Fibroblast of skin of left biceps (primary cell): ENCODE measurements at regions not wholly inside any gene's neighbourhood (a gene's known extent, or its start where the extent isn't known, plus 50 kb on each side); places are given as distances from the start of the nearest gene placed in this dataset.
"Not testable (repeated sequence)": the region's sequence is repeated elsewhere in the genome, so short reads cannot be mapped to it uniquely, and the experiment has no call there.

Experiments
- DNase-seq, 2 experiments: peaks; one replicate each; pipeline ENCODE4 v3.0.0-alpha.2; 2013; ENCODE audit warnings: low read depth in 2 of 2

GRCh38 chr7:84738583-84739150, 448.2 kb downstream of the SEMA3D start:
- no peak for DNase-seq

GRCh38 chr7:84735677-84736076, 451.2 kb downstream of the SEMA3D start:
- no peak for DNase-seq

- no peak for DNase-seq
Observed at GRCh38 chr7:84735011-84735410, 451.8 kb downstream of the SEMA3D start.

- not testable (repeated sequence) for DNase-seq
Observed at GRCh38 chr7:84733976-84734375, 452.9 kb downstream of the SEMA3D start.

GRCh38 chr7:84730864-84731263, 456.0 kb downstream of the SEMA3D start:
- not testable (repeated sequence) for DNase-seq

GRCh38 chr7:84729284-84729683, 457.6 kb downstream of the SEMA3D start:
- no peak for DNase-seq

GRCh38 chr7:84722734-84723133, 464.1 kb downstream of the SEMA3D start:
- no peak for DNase-seq

GRCh38 chr7:84722086-84722485, 464.8 kb downstream of the SEMA3D start:
- DNase-seq: no peak

GRCh38 chr7:84720456-84721097, 466.3 kb downstream of the SEMA3D start:
- no peak for DNase-seq

GRCh38 chr7:84714765-84715164, 472.1 kb downstream of the SEMA3D start:
- DNase-seq: no peak

GRCh38 chr7:84712374-84713121, 474.3 kb downstream of the SEMA3D start:
- DNase-seq: no peak

- not testable (repeated sequence) for DNase-seq
Observed at GRCh38 chr7:84710538-84710937, 476.3 kb downstream of the SEMA3D start.

GRCh38 chr7:84705706-84706105, 481.1 kb downstream of the SEMA3D start:
- DNase-seq: no peak

GRCh38 chr7:84705079-84705478, 481.8 kb downstream of the SEMA3D start:
- no peak for DNase-seq

- no peak for DNase-seq
Observed at GRCh38 chr7:84704380-84704779, 482.5 kb downstream of the SEMA3D start.

GRCh38 chr7:84701524-84702306, 485.1 kb downstream of the SEMA3D start:
- peak in 1 of 2 experiments; percentile 60 for DNase-seq

- DNase-seq: no peak
Observed at GRCh38 chr7:84700563-84701370, 486.1 kb downstream of the SEMA3D start.

GRCh38 chr7:84697506-84697905, 489.4 kb downstream of the SEMA3D start:
- DNase-seq: no peak

GRCh38 chr7:84693483-84693882, 493.4 kb downstream of the SEMA3D start:
- no peak for DNase-seq

GRCh38 chr7:84688671-84689070, 494.1 kb upstream of the SEMA3A start:
- peak in 1 of 2 experiments; percentile 46 for DNase-seq

- DNase-seq: no peak
Observed at GRCh38 chr7:84686373-84686772, 491.8 kb upstream of the SEMA3A start.
